ENCODE measurements at regions not wholly inside any gene's neighbourhood (a gene's known extent, or its start where the extent isn't known, plus 50 kb on each side); places are given as distances from the start of the nearest gene placed in this dataset.

GRCh38 chr12:5195244-5195643 is 151.6 kb downstream of the KCNA5 start:
- intact Hi-C loops (cut with DNase I): no loop called here
- Histone ChIP-seq H3K4me1 (peaks cover 0 to 4% (median 0%) of the 10 kb centered on the region in 4 donors), H3K9me3 (no peaks in the 10 kb centered on the region), H3K36me3 (no peaks in the 10 kb centered on the region), H3K27ac (replicated peaks in 1 of 4) (no peak overlapping the region), H3K27me3 (peaks cover 0 to 23% (median 0%) of the 10 kb centered on the region in 4 donors), H3K4me3 (no peak overlapping the region)
- TF ChIP-seq POLR2AphosphoS5 (IDR thresholded peaks at IDR 0.05) (no peak), POLR2A (IDR thresholded peaks at IDR 0.05; ENCODE audit: low read depth) (no peak), CTCF (IDR thresholded peaks at IDR 0.05) (no peak), EP300 (IDR thresholded peaks at IDR 0.05) (no peak)
- 54% methylated on average over 1 of the region's 1 CpG for WGBS
- no peak for DNase-seq (ENCODE audit: extremely low spot score)

GRCh38 chr12:5195691-5196090 is 152.0 kb downstream of the KCNA5 start:
- no peak overlapping the region for H3K4me3 ChIP-seq
- TF ChIP-seq POLR2AphosphoS5 (IDR thresholded peaks at IDR 0.05) (no peak), POLR2A (IDR thresholded peaks at IDR 0.05; ENCODE audit: low read depth) (no peak), EP300 (IDR thresholded peaks at IDR 0.05) (no peak), CTCF (IDR thresholded peaks at IDR 0.05) (no peak)
- H3K27me3 ChIP-seq: peaks cover 0 to 23% (median 0%) of the 10 kb centered on the region in 4 donors
- H3K4me1 ChIP-seq: peaks cover 0 to 7% (median 0%) of the 10 kb centered on the region in 4 donors
- intact Hi-C loops (cut with DNase I): no loop called here
- DNase-seq (ENCODE audit: extremely low spot score): no peak
- H3K9me3 ChIP-seq: no peaks in the 10 kb centered on the region
- H3K27ac ChIP-seq (replicated peaks in 1 of 4): no peak overlapping the region
- 79% methylated on average over 3 of the region's 3 CpGs for WGBS
- H3K36me3 ChIP-seq: no peaks in the 10 kb centered on the region

DNA sequence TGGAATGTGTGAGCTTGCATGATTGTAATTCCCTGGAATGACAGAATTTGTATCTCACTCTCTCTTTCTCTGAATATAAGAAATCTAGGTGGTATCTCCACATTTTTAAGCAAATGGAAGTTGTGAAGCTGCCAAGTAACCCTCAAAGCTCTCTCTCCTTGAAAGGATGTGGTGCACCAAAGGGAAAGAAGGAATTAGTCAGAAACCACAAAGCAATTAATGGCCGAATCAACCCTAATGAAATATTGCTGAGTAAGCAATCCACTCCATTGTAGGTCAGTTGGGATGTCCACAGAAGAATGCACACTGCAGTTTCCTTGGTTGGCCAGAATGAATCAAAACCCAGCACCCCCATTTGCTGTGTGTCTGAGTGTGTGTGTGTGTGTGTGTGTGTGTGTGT is 153.5 kb downstream of the KCNA5 start:
- TF ChIP-seq POLR2A (IDR thresholded peaks at IDR 0.05; ENCODE audit: low read depth) (no peak), CTCF (IDR thresholded peaks at IDR 0.05) (no peak), EP300 (IDR thresholded peaks at IDR 0.05) (no peak), POLR2AphosphoS5 (IDR thresholded peaks at IDR 0.05) (no peak)
- Histone ChIP-seq H3K27ac (replicated peaks in 1 of 4) (no peak overlapping the region), H3K4me3 (no peak overlapping the region), H3K9me3 (no peaks in the 10 kb centered on the region), H3K36me3 (no peaks in the 10 kb centered on the region), H3K27me3 (peaks cover 0 to 31% (median 0%) of the 10 kb centered on the region in 4 donors), H3K4me1 (peaks cover 0 to 9% (median 0%) of the 10 kb centered on the region in 4 donors)
- intact Hi-C loops (cut with DNase I): no loop called here
- 55% methylated on average over 1 of the region's 1 CpG for WGBS
- no peak for DNase-seq (ENCODE audit: extremely low spot score)

DNA sequence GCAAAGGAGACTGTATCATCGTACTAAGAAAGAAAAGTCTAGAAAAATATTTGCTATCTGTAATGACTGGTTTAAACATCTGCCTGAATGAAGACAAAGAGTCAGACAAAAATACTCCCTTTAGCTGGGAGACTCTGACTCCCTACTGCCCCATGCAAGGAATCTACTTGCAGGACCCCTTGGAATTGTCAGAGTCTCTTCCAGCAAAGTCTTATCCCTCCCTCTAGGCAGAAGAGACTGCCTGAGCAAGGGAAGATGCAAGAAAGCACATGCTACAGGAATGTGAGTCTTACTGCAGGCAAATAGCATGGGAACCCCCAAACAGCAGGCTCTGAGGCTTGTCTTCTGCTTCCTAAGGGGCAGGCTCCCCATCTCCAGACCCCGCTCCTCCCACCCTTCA is 154.0 kb downstream of the KCNA5 start:
- H3K9me3 ChIP-seq: no peaks in the 10 kb centered on the region
- H3K4me3 ChIP-seq: no peak overlapping the region
- DNase-seq (ENCODE audit: extremely low spot score): no peak
- WGBS: 85% methylated on average over 2 of the region's 2 CpGs
- no peaks in the 10 kb centered on the region for H3K36me3 ChIP-seq
- no peak overlapping the region for H3K27ac ChIP-seq (replicated peaks in 1 of 4)
- H3K4me1 ChIP-seq: peaks cover 0 to 9% (median 0%) of the 10 kb centered on the region in 4 donors
- intact Hi-C loops (cut with DNase I): no loop called here
- TF ChIP-seq CTCF (IDR thresholded peaks at IDR 0.05) (no peak), EP300 (IDR thresholded peaks at IDR 0.05) (no peak), POLR2AphosphoS5 (IDR thresholded peaks at IDR 0.05) (no peak), POLR2A (IDR thresholded peaks at IDR 0.05; ENCODE audit: low read depth) (no peak)
- H3K27me3 ChIP-seq: peaks cover 0 to 31% (median 0%) of the 10 kb centered on the region in 4 donors

Measured in esophagus muscularis mucosa (tissue), 4 donors.